ENCODE measurements at regions not wholly inside any gene's neighbourhood (a gene's known extent, or its start where the extent isn't known, plus 50 kb on each side); places are given as distances from the start of the nearest gene placed in this dataset.
A peak's percentile ranks its signal among the peaks of the same experiment; 100 is the strongest.

DNA sequence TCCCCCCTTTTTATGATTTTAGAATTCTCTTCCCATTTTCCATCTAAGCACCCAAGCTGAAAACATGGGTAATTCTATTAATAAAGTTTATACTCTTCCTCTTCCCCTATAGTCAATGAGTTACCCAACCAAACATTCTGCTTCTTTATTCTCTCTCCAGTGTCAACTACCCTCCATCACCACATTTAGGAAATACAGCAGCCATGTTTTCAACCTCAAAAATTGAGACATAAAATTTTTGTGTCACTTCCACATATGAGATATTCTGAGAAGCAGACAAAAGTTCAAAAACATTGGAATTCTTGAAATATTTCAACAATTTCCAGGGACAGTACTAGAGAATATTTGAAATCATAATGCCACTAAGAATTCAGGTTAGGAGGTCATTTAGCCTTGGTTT, 64.8 kb upstream of the ATP1A1 start:
- no peak for DNase-seq (ENCODE audit: extremely low spot score)
- no peak overlapping the region for H3K27ac ChIP-seq (replicated peaks in 1 of 4)
- H3K27me3 ChIP-seq = no peaks in the 10 kb centered on the region
- H3K4me3 ChIP-seq = no peak overlapping the region
- intact Hi-C loops (cut with DNase I) = no loop called here
- H3K4me1 ChIP-seq = no peaks in the 10 kb centered on the region
- H3K36me3 ChIP-seq = no peaks in the 10 kb centered on the region
- TF ChIP-seq, protein P1, sequence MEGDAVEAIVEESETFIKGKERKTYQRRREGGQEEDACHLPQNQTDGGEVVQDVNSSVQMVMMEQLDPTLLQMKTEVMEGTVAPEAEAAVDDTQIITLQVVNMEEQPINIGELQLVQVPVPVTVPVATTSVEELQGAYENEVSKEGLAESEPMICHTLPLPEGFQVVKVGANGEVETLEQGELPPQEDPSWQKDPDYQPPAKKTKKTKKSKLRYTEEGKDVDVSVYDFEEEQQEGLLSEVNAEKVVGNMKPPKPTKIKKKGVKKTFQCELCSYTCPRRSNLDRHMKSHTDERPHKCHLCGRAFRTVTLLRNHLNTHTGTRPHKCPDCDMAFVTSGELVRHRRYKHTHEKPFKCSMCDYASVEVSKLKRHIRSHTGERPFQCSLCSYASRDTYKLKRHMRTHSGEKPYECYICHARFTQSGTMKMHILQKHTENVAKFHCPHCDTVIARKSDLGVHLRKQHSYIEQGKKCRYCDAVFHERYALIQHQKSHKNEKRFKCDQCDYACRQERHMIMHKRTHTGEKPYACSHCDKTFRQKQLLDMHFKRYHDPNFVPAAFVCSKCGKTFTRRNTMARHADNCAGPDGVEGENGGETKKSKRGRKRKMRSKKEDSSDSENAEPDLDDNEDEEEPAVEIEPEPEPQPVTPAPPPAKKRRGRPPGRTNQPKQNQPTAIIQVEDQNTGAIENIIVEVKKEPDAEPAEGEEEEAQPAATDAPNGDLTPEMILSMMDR (IDR thresholded peaks at IDR 0.05) = no peak
- TF ChIP-seq POLR2AphosphoS5 (IDR thresholded peaks at IDR 0.05) (no peak), EP300 (IDR thresholded peaks at IDR 0.05) (no peak), POLR2A (IDR thresholded peaks at IDR 0.05; ENCODE audit: low read depth) (no peak)
- peaks cover 0 to 4% (median 0%) of the 10 kb centered on the region in 4 donors for H3K9me3 ChIP-seq

DNA sequence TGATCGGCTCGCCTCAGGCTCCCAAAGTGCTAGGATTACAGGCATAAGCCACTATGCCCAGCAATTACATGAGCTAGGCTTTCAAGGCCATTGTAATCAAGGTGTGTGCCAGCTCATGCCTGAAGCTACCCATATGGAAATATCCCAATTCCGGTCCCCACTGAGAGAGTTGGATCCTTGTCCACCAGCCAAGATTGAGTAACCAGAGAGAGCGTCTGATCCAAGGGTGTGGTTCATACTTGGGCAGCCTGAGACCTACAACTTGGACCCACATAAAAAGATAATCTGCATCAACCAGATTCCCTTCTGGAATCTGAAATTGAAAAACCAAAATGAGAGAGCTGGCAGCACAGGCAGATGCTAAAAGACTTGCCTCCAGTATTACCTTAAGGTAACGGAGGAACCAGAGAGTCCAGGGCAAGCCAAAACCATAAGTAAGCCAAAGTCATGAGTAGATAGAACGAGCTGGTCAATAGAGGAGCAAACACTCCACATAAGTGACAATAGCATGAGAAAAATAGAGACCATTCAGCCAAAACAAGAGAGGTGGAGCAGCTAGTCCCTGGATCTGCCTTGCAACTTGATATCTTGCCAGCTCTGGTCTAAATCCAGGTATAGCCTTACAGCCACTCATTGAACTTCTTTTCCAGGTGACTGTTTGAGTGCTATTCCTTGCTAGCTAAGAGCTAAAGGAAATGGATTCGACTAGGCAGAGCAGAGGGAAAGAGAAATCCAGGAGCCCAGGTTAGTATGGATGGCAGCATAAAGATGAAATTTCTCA, 63.8 kb upstream of the ATP1A1 start:
- WGBS = 78% methylated on average over 7 of the region's 7 CpGs
- intact Hi-C loops (cut with DNase I) = no loop called here
- no peak for TF ChIP-seq EP300 (IDR thresholded peaks at IDR 0.05)
- TF ChIP-seq POLR2AphosphoS5 (IDR thresholded peaks at IDR 0.05) = no peak
- TF ChIP-seq, protein P1 (IDR thresholded peaks at IDR 0.05) = no peak
- peak; percentile 82 for DNase-seq (ENCODE audit: extremely low spot score)
- H3K27me3 ChIP-seq = no peaks in the 10 kb centered on the region
- H3K9me3 ChIP-seq = peaks cover 0 to 4% (median 0%) of the 10 kb centered on the region in 4 donors
- no peak overlapping the region for H3K27ac ChIP-seq (replicated peaks in 1 of 4)
- no peaks in the 10 kb centered on the region for H3K36me3 ChIP-seq
- no peaks in the 10 kb centered on the region for H3K4me1 ChIP-seq
- no peak overlapping the region for H3K4me3 ChIP-seq

DNA sequence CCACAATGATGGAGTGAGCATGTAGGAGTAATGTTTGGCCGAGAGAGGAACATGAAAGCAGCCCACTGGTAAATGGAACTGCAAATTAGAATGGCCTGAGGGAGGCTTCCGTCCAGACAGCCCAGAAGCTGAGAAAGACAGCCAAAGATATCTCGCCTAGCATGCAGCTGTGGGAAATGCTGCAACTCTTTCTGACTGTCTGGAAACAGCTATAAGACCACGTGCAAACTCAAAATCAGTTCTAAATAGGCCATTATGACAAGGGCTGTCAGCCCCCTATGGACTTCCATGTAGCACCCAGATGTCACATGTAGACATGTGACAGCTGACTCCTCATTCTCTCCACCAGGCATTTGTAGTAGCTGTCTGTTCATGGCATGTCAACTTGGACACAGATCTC, 62.9 kb upstream of the ATP1A1 start:
- H3K27ac ChIP-seq (replicated peaks in 1 of 4) = no peak overlapping the region
- H3K9me3 ChIP-seq = no peaks in the 10 kb centered on the region
- 52% methylated on average over 3 of the region's 4 CpGs for WGBS
- no peaks in the 10 kb centered on the region for H3K27me3 ChIP-seq
- TF ChIP-seq POLR2A (IDR thresholded peaks at IDR 0.05; ENCODE audit: low read depth) (no peak), POLR2AphosphoS5 (IDR thresholded peaks at IDR 0.05) (no peak), EP300 (IDR thresholded peaks at IDR 0.05) (no peak)
- TF ChIP-seq, protein P1 (IDR thresholded peaks at IDR 0.05) = no peak
- DNase-seq (ENCODE audit: extremely low spot score) = peak; percentile 72
- intact Hi-C loops (cut with DNase I) = no loop called here
- H3K36me3 ChIP-seq = no peaks in the 10 kb centered on the region
- no peaks in the 10 kb centered on the region for H3K4me1 ChIP-seq
- H3K4me3 ChIP-seq = no peak overlapping the region

DNA sequence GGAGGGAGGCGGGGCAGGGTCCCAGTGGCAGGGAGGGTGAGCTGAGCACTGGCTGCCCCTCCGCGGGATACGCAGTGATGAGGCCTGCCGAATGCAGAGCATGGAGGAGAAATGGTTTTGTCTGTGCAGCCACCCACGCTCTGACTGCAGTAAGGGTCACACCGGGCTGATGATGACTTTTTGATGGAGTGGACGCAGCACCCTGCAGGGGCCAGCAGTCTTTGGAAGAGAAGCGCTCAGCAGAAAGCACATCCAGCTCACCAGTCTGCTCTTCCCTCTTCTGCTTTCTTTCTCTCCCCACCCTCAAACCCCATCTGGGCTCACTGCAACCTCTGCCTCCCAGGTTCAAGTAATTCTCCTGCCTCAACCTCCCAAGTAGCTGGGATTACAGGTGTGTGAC, 61.9 kb upstream of the ATP1A1 start:
- no peaks in the 10 kb centered on the region for H3K36me3 ChIP-seq
- TF ChIP-seq EP300 (IDR thresholded peaks at IDR 0.05) (no peak), POLR2A (IDR thresholded peaks at IDR 0.05; ENCODE audit: low read depth) (no peak), POLR2AphosphoS5 (IDR thresholded peaks at IDR 0.05) (no peak)
- TF ChIP-seq, protein P1 (IDR thresholded peaks at IDR 0.05) = no peak
- 89% methylated on average over 9 of the region's 9 CpGs for WGBS
- intact Hi-C loops (cut with DNase I) = no loop called here
- no peak overlapping the region for H3K27ac ChIP-seq (replicated peaks in 1 of 4)
- no peak overlapping the region for H3K4me3 ChIP-seq
- no peak for DNase-seq (ENCODE audit: extremely low spot score)
- no peaks in the 10 kb centered on the region for H3K9me3 ChIP-seq
- no peaks in the 10 kb centered on the region for H3K27me3 ChIP-seq
- no peaks in the 10 kb centered on the region for H3K4me1 ChIP-seq
